OCI-LY3 (cell line): ENCODE measurements at regions not wholly inside any gene's neighbourhood (a gene's known extent, or its start where the extent isn't known, plus 50 kb on each side); places are given as distances from the start of the nearest gene placed in this dataset.

ENCODE experiments used
- EZH2phosphoT487 ChIP-seq: fragments of 200-600 bp; shearing (Covaris generic); IDR thresholded peaks from 2 replicates; pipeline ENCODE4 v1.6.1; 2018; ENCODE audit warnings: antibody characterized with exemption, mixed run types, low read depth
- TF ChIP-seq, protein P1 (sequence below): fragments of 200-600, 300-600 bp; sonication (generic); IDR thresholded peaks from 2 replicates; pipeline ENCODE4 v1.5.1; 2014; ENCODE audit warnings: antibody characterized with exemption, low read length, low read depth

DNA sequence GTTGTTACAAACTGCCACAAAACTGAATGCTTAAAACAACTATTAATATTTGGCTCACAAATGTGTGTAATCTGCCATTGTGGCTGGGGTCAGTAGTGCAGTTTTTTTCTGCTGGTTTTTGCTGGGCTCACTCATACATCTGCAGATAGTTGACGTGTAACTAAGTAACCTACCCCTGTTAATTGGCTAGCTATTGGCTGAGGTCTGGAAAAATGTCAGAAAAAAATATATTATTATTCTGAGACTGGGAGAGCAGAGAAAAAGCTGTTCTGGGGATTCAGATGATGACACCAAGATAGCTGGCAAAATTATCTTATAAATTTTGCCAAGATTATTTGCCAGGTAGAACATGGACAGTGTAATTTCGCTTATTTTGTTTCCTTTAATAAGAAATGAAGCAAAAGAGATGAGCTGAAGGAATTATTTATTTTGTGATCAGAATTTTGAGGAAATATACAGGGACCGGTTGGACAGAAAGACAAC lies 616.1 kb upstream of the ADAMTS5 start:
- TF ChIP-seq, protein P1, sequence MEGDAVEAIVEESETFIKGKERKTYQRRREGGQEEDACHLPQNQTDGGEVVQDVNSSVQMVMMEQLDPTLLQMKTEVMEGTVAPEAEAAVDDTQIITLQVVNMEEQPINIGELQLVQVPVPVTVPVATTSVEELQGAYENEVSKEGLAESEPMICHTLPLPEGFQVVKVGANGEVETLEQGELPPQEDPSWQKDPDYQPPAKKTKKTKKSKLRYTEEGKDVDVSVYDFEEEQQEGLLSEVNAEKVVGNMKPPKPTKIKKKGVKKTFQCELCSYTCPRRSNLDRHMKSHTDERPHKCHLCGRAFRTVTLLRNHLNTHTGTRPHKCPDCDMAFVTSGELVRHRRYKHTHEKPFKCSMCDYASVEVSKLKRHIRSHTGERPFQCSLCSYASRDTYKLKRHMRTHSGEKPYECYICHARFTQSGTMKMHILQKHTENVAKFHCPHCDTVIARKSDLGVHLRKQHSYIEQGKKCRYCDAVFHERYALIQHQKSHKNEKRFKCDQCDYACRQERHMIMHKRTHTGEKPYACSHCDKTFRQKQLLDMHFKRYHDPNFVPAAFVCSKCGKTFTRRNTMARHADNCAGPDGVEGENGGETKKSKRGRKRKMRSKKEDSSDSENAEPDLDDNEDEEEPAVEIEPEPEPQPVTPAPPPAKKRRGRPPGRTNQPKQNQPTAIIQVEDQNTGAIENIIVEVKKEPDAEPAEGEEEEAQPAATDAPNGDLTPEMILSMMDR: no peak
- TF ChIP-seq EZH2phosphoT487: no peak
